ENCODE measurements at regions not wholly inside any gene's neighbourhood (a gene's known extent, or its start where the extent isn't known, plus 50 kb on each side); places are given as distances from the start of the nearest gene placed in this dataset.

- TF ChIP-seq REST (IDR thresholded peaks at IDR 0.05): no peak
- no peak for TF ChIP-seq HOXB5 (CRISPR knock-in tag; IDR thresholded peaks at IDR 0.05)
- no peak for TF ChIP-seq PHF8 (IDR thresholded peaks at IDR 0.05; ENCODE audit: borderline replicate concordance, low read depth)
- TF ChIP-seq JUNB (IDR thresholded peaks at IDR 0.05): no peak
- no peak for TF ChIP-seq CTCF (IDR thresholded peaks at IDR 0.05)
- no peak for TF ChIP-seq KDM5A (IDR thresholded peaks at IDR 0.05)
- no peak for TF ChIP-seq EP300 (IDR thresholded peaks at IDR 0.05)
- no peak for TF ChIP-seq MAFK (IDR thresholded peaks at IDR 0.05; ENCODE audit: partially characterized antibody)
- no peak for TF ChIP-seq MYC (IDR thresholded peaks at IDR 0.05; ENCODE audit: borderline replicate concordance, low read length)
- TF ChIP-seq POLR2A (IDR thresholded peaks at IDR 0.05; ENCODE audit: low read length): no peak
Observed at GRCh38 chr12:89259821-89260220, 92.5 kb downstream of the DUSP6 start.
